ENCODE measurements at regions not wholly inside any gene's neighbourhood (a gene's known extent, or its start where the extent isn't known, plus 50 kb on each side); places are given as distances from the start of the nearest gene placed in this dataset.

GRCh38 chr6:115750292-115750691, 310.4 kb downstream of the FRK start:
- TF ChIP-seq POLR2AphosphoS5 (IDR thresholded peaks at IDR 0.05; ENCODE audit: borderline replicate concordance, low read depth, low read length) = no peak
- TF ChIP-seq EZH2 (IDR thresholded peaks at IDR 0.05) = no peak
- TF ChIP-seq FOXP2 (optimal IDR thresholded peaks at IDR 0.05; ENCODE audit: control extremely low read depth, extremely low read length, insufficient read depth) = no peak

Measured in SK-N-MC (cell line).